ENCODE measurements at regions not wholly inside any gene's neighbourhood (a gene's known extent, or its start where the extent isn't known, plus 50 kb on each side); places are given as distances from the start of the nearest gene placed in this dataset.
"Not testable (repeated sequence)": the region's sequence is repeated elsewhere in the genome, so short reads cannot be mapped to it uniquely, and the experiment has no call there.

DNA sequence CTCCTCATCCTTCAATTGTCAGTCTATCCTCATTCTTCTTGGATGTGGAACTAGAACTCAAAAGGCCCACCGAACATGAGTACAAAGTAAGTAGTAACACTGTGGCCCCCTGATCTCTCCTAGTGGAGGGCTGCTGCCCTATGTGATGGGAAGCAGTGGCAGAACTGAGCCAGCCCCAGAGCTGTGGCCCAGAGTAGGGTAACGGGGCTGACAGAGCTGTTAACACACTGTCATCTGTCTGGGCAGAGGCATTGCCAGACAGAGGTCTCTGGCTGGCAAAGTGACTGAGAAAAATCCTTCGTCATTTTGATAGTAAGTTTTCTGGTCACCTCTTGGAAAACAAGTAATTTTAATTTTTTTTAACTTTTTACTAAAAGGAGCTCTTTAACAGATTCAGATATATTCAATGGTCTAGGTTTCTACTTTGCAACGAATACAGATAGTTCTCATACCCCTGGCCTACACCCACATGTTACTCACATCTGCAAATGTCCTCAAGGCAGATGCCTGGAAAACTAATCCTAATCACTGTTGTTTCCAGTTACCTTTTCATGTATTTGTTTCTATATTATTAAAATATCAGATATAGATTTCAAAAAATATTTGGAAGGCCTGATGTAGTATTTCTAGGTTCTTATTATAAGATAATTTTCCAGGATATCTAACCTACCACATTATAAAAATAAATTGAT, 588.7 kb downstream of the CPS1 start:
- DNase-seq: no peak

DNA sequence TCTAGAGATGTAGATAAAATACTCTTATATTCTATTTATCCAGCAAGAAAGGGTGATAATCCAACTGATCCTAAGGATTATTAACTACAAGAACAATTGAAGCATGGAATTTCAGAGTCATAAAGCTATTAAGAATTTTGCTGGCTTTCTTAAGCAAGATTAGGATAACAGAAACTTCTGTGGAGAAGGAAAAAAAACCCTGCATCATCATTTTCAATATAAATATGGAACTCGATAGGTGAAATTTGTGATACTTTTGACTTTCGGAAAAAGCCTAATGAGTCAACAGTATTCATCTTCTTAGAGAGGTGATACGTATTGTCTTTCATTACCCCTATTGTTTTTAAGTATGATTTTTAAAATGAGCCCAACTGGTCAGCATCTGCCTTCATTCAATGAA, 593.3 kb downstream of the CPS1 start:
- DNase-seq: no peak

DNA sequence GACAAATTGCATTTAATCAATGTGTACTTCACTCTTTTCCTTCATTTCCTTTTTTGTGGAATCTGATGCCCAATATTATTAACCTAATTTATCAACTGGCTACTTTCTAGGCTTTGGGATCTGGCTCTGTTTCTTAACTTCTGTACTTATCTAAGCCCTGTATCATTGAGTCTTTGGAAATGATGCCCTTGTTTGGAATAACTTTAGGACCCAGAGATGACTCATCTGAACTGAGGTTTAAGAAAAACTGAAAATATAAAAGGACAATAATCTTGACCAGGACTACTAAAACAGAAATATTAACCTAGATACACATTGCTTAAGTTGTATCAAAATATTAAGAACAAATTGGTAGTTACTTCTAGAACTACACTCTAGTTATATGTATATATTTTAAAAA, 600.8 kb downstream of the CPS1 start:
- DNase-seq: no peak

DNA sequence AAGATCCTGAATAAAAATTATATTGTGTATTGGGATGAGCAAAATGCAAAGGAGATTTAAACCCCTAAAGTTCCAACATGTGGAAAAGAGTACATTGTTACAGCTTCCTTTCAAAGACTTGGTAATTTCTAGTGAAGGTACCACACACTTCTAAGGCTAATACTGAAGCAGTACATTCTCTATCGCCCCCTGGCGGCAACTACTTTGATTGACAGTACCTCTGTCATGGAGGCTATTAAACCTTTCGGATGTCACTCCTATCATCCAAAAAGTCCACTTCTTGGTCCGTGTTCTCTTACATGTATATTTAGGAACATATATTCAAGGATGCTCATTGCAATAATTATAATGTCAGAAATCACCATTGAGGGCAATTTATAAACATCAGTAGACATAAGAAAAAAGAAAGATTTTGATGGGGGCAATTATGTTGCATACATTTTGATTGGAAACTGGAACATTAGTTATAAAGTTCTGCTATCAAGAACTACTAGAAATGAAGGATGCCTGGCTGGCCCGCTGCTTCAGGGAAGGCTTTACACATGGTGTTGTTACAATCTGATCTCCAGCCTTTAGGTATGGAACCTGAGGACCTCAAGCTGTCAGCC, 601.6 kb downstream of the CPS1 start:
- DNase-seq: peak; percentile 13 to 45 (median 32)

DNA sequence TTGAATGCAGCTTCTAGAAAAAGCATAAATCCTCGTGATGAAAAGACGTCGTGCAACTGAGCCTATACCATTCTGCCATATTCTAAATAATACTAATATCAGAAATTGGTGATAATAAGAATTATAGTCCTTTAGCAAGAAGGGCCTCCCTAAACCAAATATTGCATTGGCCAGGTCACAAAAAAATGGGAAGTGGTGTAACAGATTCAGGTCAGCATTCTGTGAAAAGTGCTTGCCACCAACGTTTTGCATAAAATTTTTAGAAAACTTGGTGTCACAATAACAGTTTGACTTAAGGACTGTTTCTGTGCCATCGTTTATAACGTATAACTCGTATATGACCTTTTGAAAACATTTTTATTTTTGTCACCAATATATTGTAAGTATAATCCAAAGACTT, 603.6 kb downstream of the CPS1 start:
- DNase-seq: no peak

DNA sequence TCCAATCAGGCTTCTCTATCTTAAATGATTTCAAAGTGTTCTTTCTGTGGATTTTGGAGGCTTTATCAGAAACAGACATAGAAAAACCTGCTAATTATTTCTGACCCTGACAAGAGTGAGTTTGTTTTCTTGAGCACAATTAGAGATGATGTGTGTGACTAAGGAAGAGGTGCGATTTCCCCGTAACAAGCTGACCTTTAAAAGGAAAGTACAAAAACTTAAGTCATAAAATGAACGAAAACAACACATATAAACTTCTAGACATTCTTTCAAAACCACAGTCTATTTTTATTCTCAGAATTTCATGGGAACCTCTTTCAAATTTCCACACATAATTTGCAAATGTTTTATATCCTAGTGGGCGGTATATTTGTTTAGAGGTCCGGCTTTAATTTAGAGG, 604.8 kb downstream of the CPS1 start:
- no peak for DNase-seq

DNA sequence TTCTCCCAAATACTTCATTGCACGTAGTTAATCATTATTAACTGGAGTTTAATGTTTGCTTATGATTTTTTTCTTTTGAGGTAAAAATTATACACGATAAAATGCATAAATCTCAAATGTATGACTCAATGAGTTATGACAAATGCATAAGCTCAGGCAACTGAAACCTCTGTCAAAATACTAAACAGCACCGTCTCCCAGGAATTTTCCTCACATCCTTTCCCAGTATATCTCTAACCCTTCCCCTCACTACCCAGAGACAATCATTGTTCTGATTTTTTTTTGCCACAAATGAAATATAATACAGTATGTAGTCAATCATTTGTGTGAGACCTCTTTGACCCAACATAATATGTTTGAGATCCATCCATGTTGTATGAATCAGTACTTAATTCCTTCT, 606.5 kb downstream of the CPS1 start:
- DNase-seq: no peak

DNA sequence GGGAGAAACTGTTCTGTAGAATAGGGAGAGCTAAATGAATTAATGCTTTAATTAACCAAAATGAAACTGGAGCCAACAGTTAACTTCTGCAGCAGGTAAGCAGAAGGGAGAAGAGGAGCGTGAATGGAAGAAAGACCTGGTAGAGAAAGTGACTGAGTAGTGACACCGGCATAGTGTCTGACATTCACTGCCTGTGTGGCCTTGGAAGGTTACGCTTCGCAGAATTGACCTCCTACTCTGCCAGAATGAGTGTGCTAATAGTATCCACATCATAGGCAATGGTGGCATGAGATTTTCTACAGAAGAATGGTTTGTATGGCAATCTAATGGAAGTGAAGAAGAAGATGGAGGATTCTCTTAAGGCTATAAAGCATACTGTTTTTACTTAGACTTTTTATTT, 614.4 kb downstream of the CPS1 start:
- no peak for DNase-seq

DNA sequence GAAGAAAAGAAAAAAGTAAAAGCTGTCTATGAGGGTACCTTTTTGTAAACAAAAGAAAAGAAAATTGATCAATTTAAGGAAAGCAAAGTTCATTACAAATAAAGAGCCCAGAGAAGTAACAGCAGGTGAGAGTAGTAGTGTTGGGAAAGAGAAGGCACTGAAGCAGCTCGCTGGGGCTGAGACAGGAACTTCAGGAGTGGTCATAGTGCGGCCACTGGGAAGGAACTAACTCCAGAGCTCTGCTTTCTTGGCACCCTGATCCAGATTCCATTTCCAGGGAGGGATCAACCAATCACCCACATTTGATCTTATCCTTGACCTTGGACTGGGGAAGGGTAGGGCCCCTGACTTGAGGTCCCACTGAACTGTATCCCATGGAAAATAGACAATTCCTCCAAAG, 617.6 kb downstream of the CPS1 start:
- DNase-seq: no peak

DNA sequence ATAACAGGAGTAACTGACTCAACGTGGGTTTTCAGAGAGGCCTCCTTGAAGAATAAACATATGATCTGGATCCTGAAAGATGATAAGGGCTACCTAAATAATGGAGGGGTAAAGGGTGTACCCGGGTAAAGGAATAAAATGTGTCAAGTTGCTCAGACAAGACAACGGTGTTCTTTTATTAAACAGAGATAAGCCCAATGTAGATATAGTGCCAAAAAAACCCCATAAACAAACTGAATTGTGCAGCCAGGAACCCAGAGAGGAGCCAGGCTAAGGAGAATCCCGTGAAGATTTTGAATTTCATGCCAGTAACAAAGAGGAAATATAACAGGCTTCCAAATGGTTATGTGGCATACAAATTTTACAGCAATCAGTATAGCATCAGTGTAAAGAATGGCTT, 618.2 kb downstream of the CPS1 start:
- no peak for DNase-seq

DNA sequence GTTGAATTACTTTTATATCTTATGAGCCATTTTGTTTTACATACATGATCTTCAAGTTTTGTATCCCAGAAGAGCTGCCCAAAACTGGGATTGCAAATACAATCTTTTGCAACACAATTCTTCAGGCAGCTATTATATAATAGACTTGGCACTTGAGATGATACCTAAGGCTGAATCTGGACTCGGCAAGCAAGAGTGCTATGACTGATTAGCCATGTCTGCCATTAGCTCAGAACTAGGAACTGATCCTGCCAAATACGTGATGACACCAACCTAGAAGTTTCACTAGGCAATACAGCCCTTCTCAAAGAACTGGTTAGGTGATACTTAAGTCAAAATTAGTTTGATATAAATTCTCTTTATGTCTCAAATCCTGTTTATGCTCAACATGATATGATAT, 619.6 kb downstream of the CPS1 start:
- no peak for DNase-seq

DNA sequence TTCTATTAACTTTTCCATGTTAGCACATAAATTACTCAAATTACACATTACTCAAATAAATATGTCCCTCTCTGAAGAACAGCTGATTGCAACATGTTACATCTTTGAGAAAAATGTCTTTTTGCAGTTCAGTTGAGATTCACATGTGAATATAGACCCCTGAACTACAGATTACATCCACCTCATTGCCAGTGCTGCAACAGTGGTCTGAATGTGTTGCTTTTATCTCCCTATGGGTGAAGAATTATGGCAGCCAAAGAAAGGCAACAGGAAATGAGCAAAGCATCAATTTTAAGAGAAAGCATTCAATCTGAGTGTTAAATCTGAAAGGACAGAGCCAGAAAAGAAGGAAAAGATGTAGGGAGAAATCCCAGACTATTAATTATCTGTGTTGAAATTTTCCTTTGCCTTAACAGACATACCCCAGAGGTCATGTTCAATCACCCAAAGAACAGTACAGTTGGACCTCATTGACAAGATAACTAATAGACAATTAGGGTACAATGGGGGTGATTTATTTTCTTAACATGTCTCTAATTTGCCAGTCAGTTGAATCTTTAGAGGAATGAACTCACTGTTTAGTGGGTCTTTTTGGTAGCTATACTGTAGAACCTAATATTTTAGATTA, 620.2 kb downstream of the CPS1 start:
- DNase-seq: no peak

DNA sequence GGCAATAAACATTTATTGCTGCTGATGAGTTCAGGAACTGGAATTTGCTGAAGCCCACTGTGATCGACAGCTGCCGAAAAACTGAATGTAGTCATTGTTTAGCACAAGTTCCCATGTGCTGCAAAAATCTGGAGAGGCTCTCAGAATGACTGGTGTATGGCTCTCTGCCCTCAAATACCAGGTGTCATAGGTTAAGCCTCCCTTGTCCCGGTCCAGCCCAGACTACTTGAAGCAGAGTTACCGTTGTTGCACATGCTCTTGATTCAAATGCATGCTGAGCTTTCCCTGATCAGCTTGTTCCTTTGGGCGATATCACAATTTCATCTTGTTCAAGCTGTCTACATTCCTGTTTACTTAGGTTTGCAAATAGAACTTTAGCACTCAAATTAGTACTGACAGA, 625.2 kb downstream of the CPS1 start:
- no peak for DNase-seq

DNA sequence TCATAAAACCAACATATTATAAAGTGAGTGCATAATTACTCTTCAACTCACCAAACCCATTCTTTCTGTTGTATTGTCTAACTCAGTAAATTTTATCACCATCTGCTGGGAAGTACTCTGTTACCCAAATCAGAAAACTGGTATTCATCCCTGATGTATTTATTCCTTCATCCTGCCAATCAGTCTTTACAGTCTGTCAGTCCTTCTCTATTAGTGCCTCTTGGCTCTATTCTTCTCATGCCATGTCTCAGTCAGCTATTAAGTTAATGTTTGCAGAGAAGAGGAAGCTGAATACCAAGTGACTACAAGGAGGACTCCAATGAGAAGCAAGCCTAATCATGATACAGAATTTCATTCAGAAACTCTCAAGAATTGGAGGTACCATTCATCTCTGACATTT, 631.2 kb downstream of the CPS1 start:
- DNase-seq: no peak

DNA sequence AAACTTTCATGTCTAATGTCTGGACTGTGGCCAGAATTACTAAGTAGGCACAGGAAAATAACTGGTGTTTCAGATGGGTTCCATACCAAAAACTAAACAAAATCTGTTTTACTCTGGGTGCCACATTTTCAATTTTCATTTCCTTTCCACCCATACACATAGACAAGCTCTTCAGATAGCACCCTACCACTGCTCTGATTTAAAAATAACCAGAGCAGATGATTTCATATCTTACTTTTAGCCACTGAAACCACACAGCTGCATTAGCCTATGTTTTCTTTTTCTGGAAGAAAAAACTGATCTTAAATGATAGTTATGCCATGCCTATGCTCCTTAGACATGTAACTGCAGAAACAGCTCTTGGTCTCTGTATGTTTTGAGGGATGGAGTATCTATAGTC, 647.6 kb downstream of the CPS1 start:
- no peak for DNase-seq

DNA sequence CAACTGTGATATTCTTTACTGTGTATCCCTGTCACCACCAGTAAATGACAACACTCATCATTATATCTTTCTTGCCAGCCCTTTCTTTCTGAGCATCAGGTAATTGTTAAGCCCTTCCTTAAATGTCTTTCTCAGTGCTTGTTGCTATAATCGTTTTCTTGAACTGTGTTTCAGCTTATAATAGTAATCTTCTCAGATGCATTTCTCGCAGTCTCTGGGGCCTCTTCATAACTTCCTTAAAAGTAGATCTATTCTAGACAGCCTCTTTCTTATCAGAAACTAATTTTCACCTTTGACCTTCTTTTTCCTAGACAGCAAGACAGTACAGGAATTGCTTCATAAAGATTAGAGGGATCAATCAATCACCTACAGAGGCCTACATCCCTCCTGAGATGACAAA, 648.1 kb downstream of the CPS1 start:
- no peak for DNase-seq

DNA sequence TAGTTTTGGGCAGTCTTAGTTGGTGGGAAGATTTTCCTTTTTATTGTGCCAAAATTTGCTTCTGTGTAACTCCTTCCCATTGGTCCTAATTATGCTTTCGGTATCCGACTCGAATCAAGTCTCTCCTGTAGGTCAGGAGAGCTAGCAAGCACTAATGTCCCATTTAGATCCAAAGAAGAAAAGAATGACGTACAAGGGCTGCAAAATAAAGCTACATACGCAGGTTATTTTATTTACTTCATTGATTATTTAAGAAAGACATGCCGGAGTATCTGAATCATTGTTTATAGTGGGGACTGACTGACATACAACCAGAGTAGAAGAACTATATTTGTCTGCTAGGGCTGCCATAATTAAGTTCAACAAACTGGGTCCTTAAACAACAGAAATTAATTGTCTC, 648.5 kb downstream of the CPS1 start:
- no peak for DNase-seq

DNA sequence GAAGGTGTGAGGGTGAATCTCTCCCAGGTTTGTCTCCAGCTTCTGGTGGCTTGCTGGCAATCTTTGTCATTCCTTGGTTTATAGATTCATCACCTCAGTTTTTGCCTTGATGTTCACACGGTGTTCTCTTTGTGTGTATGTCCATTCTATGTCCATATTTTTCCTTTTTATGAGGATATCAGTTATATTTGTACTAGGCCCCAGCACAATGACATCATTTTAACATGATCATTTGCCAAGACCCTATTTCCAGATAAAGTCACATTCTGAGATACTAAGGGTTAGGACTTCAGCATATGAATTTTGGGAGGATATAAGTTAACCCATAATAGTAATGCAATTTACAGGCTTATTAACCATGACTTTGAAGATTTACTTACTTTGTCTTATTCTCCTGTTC, 649.0 kb downstream of the CPS1 start:
- DNase-seq: no peak

DNA sequence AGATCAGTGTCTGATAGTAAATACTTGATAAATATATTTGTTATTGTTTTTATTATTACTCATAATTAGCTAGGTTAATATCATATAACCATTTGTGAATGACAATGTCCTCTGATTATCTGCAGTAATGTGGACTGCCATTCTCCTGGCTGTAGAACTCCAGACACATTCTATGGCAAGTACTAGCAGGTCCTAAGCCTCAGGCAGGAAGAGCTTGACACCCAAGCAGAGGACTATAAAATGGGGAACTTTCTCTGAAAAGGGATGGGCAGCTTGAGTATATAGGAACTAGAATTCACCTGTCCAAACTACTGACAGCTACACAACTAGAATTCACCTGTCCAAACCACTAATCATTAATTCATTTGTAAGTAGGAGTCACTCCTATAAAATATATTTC, 649.4 kb downstream of the CPS1 start:
- DNase-seq: no peak

DNA sequence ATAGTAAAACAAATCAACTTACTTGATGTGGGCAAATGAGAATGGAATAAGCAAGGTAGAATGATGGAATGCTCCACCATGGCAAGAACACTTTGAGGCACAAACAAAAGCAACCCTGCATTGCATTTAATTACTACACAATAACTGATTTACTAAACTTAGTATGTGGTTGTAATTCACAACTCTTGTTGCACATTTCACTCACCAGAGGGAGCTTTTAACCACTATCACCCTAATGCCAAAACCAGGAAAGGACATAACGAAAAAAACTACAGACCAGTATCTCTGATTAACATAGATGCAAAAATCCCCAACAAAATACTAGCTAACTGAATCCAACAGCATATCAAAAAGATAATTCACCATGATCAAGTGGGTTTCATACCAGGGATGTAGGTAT, 659.8 kb downstream of the CPS1 start:
- no peak for DNase-seq

DNA sequence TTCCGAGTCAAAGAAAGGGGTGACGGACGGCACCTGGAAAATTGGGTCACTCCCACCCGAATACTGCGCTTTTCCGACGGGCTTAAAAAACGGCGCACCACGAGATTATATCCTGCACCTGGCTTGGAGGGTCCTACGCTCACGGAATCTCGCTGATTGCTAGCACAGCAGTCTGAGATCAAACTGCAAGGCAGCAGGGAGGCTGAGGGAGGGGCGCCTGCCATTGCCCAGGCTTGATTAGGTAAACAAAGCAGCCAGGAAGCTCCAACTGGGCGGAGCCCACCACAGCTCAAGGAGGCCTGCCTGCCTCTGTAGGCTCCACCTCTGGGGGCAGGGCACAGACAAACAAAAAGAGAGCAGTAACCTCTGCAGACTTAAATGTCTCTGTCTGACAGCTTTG, 663.1 kb downstream of the CPS1 start:
- DNase-seq: not testable (repeated sequence)

DNA sequence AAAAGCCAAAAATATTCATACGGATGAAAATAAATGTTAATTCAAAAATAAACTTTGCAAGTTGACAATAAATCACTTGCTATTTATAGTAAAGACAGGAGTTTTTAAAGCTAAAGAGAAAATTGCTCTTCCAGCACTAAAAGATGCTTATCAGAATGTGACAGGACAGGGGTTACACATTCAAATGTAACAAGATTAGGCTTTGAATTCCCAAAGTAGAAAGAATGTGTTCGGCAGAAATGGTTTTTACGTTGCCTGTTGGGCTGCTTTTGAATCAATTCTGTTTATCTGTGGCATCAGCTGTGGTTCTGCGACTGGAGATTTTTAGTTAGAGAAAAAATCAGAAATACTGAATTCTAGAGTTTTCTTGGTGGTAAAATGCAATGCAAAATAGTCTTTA, 669.4 kb downstream of the CPS1 start:
- no peak for DNase-seq

DNA sequence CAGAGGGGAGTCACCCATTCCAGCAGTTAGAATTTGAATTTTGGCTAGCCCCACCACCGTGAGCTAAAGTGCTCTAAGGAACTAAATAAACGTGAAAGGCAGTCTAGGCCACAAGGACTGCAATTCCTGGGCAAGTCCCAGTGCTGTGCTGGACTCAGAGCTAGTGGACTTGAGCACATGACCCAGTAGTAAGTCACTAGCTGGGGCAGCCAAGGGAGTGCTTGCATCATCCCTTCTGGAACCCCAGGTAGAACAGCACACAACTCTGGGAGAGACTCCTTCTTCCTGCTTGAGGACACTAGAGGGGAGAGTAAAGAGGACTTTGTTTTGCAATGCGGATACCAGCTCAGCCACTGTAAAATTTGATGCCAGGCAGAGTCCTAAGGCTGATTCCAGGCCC, 672.2 kb downstream of the CPS1 start:
- DNase-seq: no peak

DNA sequence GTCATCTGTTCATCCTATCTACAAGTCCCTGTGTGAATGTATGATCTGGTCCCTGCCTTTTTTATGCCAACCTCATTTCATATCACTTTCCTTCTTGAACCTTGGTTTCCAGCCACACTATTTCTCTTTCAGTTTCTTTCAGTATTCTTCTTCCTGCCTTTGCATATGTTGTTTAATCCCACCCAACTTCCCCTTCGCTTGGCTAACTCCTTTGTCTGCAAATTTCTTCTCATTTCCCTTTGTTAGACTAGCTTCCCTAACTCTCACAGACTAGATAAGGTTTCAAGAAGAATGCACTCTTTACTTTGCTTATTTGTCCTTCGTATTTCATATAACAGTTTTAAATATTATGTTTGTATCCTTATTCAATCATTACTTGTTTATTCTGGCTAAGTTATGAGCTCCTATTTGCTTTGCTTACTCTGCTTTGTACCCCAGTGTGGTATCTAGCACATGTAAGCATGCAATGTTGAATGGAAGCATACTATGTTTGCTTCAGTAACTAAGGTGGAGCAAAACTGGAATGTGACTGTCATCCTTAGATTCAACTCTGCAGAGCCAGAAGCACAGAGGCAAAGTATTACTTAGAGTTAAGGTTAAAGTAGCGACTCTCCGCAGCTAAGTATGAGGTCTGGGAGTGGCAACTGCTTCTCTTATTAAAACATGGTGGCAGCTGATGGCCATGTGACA, 681.3 kb downstream of the CPS1 start:
- DNase-seq: no peak

Data from activated naive CD4-positive, alpha-beta T cell (primary cell).